Sciatic nerve (tissue), 2 donors: ENCODE measurements at regions not wholly inside any gene's neighbourhood (a gene's known extent, or its start where the extent isn't known, plus 50 kb on each side); places are given as distances from the start of the nearest gene placed in this dataset.

Source experiments
- ATAC-seq: fragments of 200-7000 bp; cut with Tn5 transposase; one replicate; pipeline ENCODE4 v1.9.1; 2020; ENCODE audit warnings: mild to moderate bottlenecking, moderate library complexity
- DNase-seq: peaks from one replicate; pipeline ENCODE4 v3.0.0-alpha.2; 2020; ENCODE audit warnings: low spot score
- intact Hi-C: fragments of 100-400 bp; cut with DNase I; formaldehyde crosslinking; loops from one replicate; pipeline ENCODE4 v1.14.2; 2022
- donor health status: DM: no; HTN: no; CAD: no.
- donor health status: DM: no; HTN: no; CAD: no.

- intact Hi-C loops, result no loop called here
- no peak for ATAC-seq
- no peak for DNase-seq
Observed at GRCh38 chr15:61457050-61457733, 228.1 kb upstream of the RORA start.

GRCh38 chr15:61449186-61449702 is 220.1 kb upstream of the RORA start:
- intact Hi-C loops, result no loop called here
- DNase-seq, result no peak
- ATAC-seq, result no peak

- no peak for DNase-seq
- no peak for ATAC-seq
- intact Hi-C loops, result no loop called here
Observed at GRCh38 chr15:61447981-61448380, 218.9 kb upstream of the RORA start.

GRCh38 chr15:61444585-61444984 is 215.5 kb upstream of the RORA start:
- intact Hi-C loops, result no loop called here
- no peak for ATAC-seq
- DNase-seq, result no peak

GRCh38 chr15:61442821-61443220 is 213.7 kb upstream of the RORA start:
- ATAC-seq (no peak), DNase-seq (no peak)
- intact Hi-C loops, result no loop called here

- intact Hi-C loops, result no loop called here
Observed at GRCh38 chr15:61441891-61442290, 212.8 kb upstream of the RORA start.

GRCh38 chr15:61426466-61426865 is 197.4 kb upstream of the RORA start:
- ATAC-seq (no peak), DNase-seq (no peak)
- intact Hi-C loops, result no loop called here

More at GRCh38 chr15:61441891-61442290, 212.8 kb upstream of the RORA start:
- ATAC-seq (no peak), DNase-seq (no peak)

- intact Hi-C loops, result no loop called here
- no peak for DNase-seq
- ATAC-seq, result no peak
Observed at GRCh38 chr15:61425934-61426333, 196.8 kb upstream of the RORA start.

- intact Hi-C loops, result loop anchor here (5.0 kb wide), 1 partner anchor 1815 kb away; no protein-coding TSS in a partner anchor
- ATAC-seq, result no peak
- DNase-seq, result no peak
Observed at GRCh38 chr15:61422773-61423172, 193.7 kb upstream of the RORA start.

- intact Hi-C loops, result loop anchor here (5.0 kb wide), 1 partner anchor 1815 kb away; no protein-coding TSS in a partner anchor
- ATAC-seq, result no peak
- no peak for DNase-seq
Observed at GRCh38 chr15:61421938-61422337, 192.8 kb upstream of the RORA start.

- ATAC-seq, result no peak
- intact Hi-C loops, result loop anchor here (5.0 kb wide), 1 partner anchor 1814 kb away; no protein-coding TSS in a partner anchor
- DNase-seq, result no peak
Observed at GRCh38 chr15:61421470-61421869, 192.4 kb upstream of the RORA start.

GRCh38 chr15:61420546-61420945 is 191.4 kb upstream of the RORA start:
- intact Hi-C loops, result loop anchor here (5.0 kb wide), 1 partner anchor 1813 kb away; no protein-coding TSS in a partner anchor
- DNase-seq (no peak), ATAC-seq (no peak)

- intact Hi-C loops, result no loop called here
- no peak for ATAC-seq
- no peak for DNase-seq
Observed at GRCh38 chr15:61415617-61416120, 186.6 kb upstream of the RORA start.

GRCh38 chr15:61411902-61412510 is 182.9 kb upstream of the RORA start:
- DNase-seq, result no peak
- ATAC-seq, result no peak
- intact Hi-C loops, result no loop called here

- intact Hi-C loops, result no loop called here
- ATAC-seq (no peak), DNase-seq (no peak)
Observed at GRCh38 chr15:61410662-61411061, 181.6 kb upstream of the RORA start.

- DNase-seq (no peak), ATAC-seq (no peak)
- intact Hi-C loops, result no loop called here
Observed at GRCh38 chr15:61404567-61404966, 175.5 kb upstream of the RORA start.

- intact Hi-C loops, result no loop called here
- no peak for DNase-seq
- ATAC-seq, result no peak
Observed at GRCh38 chr15:61403884-61404283, 174.8 kb upstream of the RORA start.

- ATAC-seq (no peak), DNase-seq (no peak)
- intact Hi-C loops, result no loop called here
Observed at GRCh38 chr15:61401903-61402698, 173.0 kb upstream of the RORA start.

GRCh38 chr15:61398310-61398709 is 169.2 kb upstream of the RORA start:
- intact Hi-C loops, result no loop called here
- no peak for ATAC-seq
- DNase-seq, result no peak
